GM12892 (cell line): ENCODE measurements at regions not wholly inside any gene's neighbourhood (a gene's known extent, or its start where the extent isn't known, plus 50 kb on each side); places are given as distances from the start of the nearest gene placed in this dataset.

Source experiments
- POLR2A ChIP-seq: IDR thresholded peaks from 2 replicates; pipeline ENCODE4 v1.6.1; 2011; ENCODE audit warnings: low read depth, low read length, control low read depth
- POLR2AphosphoS5 ChIP-seq: IDR thresholded peaks from 2 replicates; pipeline ENCODE4 v1.6.1; 2011; ENCODE audit warnings: low read depth, low read length, control low read depth

DNA sequence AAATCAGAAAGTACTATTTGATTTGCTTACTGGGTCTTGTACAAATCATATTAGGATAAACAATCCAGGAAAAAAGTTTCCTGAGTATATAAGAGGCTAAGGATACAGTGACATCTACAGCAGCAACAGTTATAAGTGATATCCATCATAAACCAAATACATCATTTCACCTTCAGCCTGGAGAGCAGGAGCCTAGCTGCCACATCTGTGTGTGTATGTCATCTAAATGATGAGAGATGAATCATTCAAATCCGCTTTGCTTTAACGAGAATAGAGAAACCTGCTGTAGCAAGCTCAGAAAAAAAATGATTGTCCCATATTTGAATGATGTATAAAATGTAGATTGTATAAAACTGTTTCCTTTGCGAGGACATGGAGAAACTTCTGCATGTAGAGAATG is 841.4 kb downstream of the SI start:
- no peak for TF ChIP-seq POLR2AphosphoS5
- TF ChIP-seq POLR2A, result no peak
